A673 (cell line): ENCODE measurements at regions not wholly inside any gene's neighbourhood (a gene's known extent, or its start where the extent isn't known, plus 50 kb on each side); places are given as distances from the start of the nearest gene placed in this dataset.

ENCODE experiments used
- BruUV-seq: library from RNA; stranded (reverse); fragments of 400-500 nt; replicated peaks from 2 replicates; lab custom pipeline; 2021; lab: Mats Ljungman, UMichigan
- CTCF ChIA-PET: fragments of 300-600 bp; sonication (Branson Sonifier 250); formaldehyde crosslinking; loops from one replicate; lab custom pipeline; 2022; ENCODE audit warnings: antibody characterized with exemption; lab: Charles Lee
- POLR2A ChIA-PET: fragments of 300-600 bp; sonication (Branson Sonifier 250); formaldehyde crosslinking; loops from one replicate; lab custom pipeline; 2022; ENCODE audit warnings: antibody characterized with exemption; ENCODE audit not compliant: low non-redundant PET; lab: Charles Lee
- DNase-seq: peaks from one replicate; pipeline ENCODE4 v3.0.0-alpha.2; 2015; ENCODE audit warnings: low spot score
- H3K27ac ChIP-seq: fragments of 200-600 bp; sonication (generic); 2 replicates; pipeline ENCODE4 v1.5.1; 2016; ENCODE audit warnings: mixed run types, low read depth, mild to moderate bottlenecking, mixed read lengths, antibody characterized with exemption, low read length; ENCODE audit not compliant: poor library complexity, severe bottlenecking
- H3K27me3 ChIP-seq: fragments of 200-600 bp; sonication (generic); replicated peaks from 2 replicates; pipeline ENCODE4 v1.6.1; 2017; ENCODE audit warnings: mixed run types, low read depth, mild to moderate bottlenecking, mixed read lengths, antibody characterized with exemption, low read length; ENCODE audit not compliant: insufficient read depth, poor library complexity
- H3K36me3 ChIP-seq: fragments of 200-600 bp; sonication (generic); 2 replicates; pipeline ENCODE4 v1.6.1; 2016; ENCODE audit warnings: mixed run types, mild to moderate bottlenecking, mixed read lengths, antibody characterized with exemption, low read length; ENCODE audit not compliant: insufficient read depth, poor library complexity, severe bottlenecking
- H3K4me1 ChIP-seq: fragments of 200-600 bp; sonication (generic); 2 replicates; pipeline ENCODE4 v1.6.1; 2017; ENCODE audit warnings: mixed run types, mild to moderate bottlenecking, mixed read lengths, antibody characterized with exemption, low read length; ENCODE audit not compliant: insufficient read depth, poor library complexity, severe bottlenecking
- H3K4me3 ChIP-seq: fragments of 200-600 bp; sonication (generic); 2 replicates; pipeline ENCODE4 v1.5.1; 2016; ENCODE audit warnings: low read depth, mixed run types, mild to moderate bottlenecking, mixed read lengths, low read length; ENCODE audit not compliant: poor library complexity, severe bottlenecking
- H3K9me3 ChIP-seq: fragments of 200-600 bp; sonication (generic); 2 replicates; pipeline ENCODE4 v1.6.1; 2016; ENCODE audit warnings: mixed run types, low read depth, mild to moderate bottlenecking, mixed read lengths, antibody characterized with exemption, low read length; ENCODE audit not compliant: poor library complexity, severe bottlenecking
- EZH2 ChIP-seq: fragments of 200-600 bp; sonication (generic); IDR thresholded peaks from 2 replicates; pipeline ENCODE4 v1.6.1; 2017; ENCODE audit warnings: borderline replicate concordance, low read depth, mild to moderate bottlenecking, mixed read lengths, antibody characterized with exemption, low read length; ENCODE audit not compliant: poor library complexity, severe bottlenecking
- intact Hi-C: fragments of 100-400 bp; cut with micrococcal nuclease; formaldehyde crosslinking; loops from one replicate; pipeline ENCODE4 v1.10.0; 2022; ENCODE audit not compliant: unreplicated experiment
- TF ChIP-seq, protein P1 (sequence below): fragments of 300-800, 200-600 bp; sonication (generic); conservative IDR thresholded peaks from 2 replicates; pipeline ENCODE4 v1.5.1; 2017; ENCODE audit warnings: low read depth, mild to moderate bottlenecking, antibody characterized with exemption, low read length, moderate library complexity, mixed read lengths

GRCh38 chr9:105147110-105147871, 97.2 kb upstream of the SLC44A1 start:
- Histone ChIP-seq H3K4me1 (peaks cover 7% of the 10 kb centered on the region), H3K4me3 (no peak overlapping the region), H3K27ac (no peak overlapping the region), H3K9me3 (no peaks in the 10 kb centered on the region), H3K27me3 (no peaks in the 10 kb centered on the region), H3K36me3 (no peaks in the 10 kb centered on the region)
- ChIA-PET POLR2A (no interaction called here), CTCF (interaction anchor here (0.5 kb wide), 1 partner anchor 269 kb away, joined by 4 read pairs; no protein-coding TSS in a partner anchor)
- TF ChIP-seq, protein P1, sequence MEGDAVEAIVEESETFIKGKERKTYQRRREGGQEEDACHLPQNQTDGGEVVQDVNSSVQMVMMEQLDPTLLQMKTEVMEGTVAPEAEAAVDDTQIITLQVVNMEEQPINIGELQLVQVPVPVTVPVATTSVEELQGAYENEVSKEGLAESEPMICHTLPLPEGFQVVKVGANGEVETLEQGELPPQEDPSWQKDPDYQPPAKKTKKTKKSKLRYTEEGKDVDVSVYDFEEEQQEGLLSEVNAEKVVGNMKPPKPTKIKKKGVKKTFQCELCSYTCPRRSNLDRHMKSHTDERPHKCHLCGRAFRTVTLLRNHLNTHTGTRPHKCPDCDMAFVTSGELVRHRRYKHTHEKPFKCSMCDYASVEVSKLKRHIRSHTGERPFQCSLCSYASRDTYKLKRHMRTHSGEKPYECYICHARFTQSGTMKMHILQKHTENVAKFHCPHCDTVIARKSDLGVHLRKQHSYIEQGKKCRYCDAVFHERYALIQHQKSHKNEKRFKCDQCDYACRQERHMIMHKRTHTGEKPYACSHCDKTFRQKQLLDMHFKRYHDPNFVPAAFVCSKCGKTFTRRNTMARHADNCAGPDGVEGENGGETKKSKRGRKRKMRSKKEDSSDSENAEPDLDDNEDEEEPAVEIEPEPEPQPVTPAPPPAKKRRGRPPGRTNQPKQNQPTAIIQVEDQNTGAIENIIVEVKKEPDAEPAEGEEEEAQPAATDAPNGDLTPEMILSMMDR, result no peak
- TF ChIP-seq EZH2, result no peak
- no peak for DNase-seq
- no TSS peak for BruUV-seq
- intact Hi-C loops, result no loop called here

- no TSS peak for BruUV-seq
- H3K9me3 ChIP-seq, result no peaks in the 10 kb centered on the region
- CTCF ChIA-PET, result no interaction called here
- no peak for DNase-seq
- no peaks in the 10 kb centered on the region for H3K27me3 ChIP-seq
- H3K4me1 ChIP-seq, result peaks cover 7% of the 10 kb centered on the region
- POLR2A ChIA-PET, result no interaction called here
- no peak overlapping the region for H3K4me3 ChIP-seq
- H3K27ac ChIP-seq, result no peak overlapping the region
- no peaks in the 10 kb centered on the region for H3K36me3 ChIP-seq
- TF ChIP-seq EZH2, result no peak
- TF ChIP-seq, protein P1, result no peak
- intact Hi-C loops, result no loop called here
These were observed 96.0 kb upstream of the SLC44A1 start for GRCh38 chr9:105148328-105149006.

DNA sequence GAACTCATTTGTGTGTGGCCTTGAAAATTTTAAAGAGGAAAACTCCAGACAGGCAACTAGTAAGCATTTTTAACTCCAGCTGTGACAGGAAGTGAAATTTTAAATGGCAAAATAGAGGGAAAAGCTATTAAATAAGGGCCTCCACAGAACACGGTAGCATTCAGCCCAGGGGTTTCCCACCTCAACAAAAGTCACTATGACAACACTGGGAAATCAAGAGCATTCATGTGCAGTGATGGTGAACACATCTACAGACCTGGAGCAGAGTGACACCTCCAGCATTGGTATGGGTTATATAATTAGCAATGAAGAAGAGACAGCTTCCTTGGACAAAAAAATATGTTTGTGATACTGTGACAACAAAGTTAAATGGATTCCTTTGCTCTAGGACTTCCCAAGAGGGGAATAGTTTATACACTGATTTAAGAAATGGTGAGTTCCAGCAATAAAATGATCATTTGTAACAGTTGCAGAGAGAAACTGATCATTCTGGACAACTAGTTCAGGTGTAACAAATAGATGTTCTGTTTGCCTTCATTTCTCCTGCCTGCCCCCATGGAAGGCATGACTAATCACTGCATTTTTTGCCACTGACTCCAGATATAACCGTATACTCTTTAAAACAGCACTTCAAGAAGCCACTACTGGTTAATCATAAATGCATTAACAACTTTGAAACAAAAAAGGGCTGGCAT, 93.3 kb upstream of the SLC44A1 start:
- Histone ChIP-seq H3K4me1 (peaks cover 7% of the 10 kb centered on the region), H3K27ac (no peak overlapping the region), H3K9me3 (no peaks in the 10 kb centered on the region), H3K4me3 (no peak overlapping the region), H3K36me3 (no peaks in the 10 kb centered on the region), H3K27me3 (no peaks in the 10 kb centered on the region)
- POLR2A ChIA-PET, result no interaction called here
- no TSS peak for BruUV-seq
- TF ChIP-seq, protein P1, result no peak
- no peak for TF ChIP-seq EZH2
- intact Hi-C loops, result no loop called here
- peak; percentile 25 for DNase-seq
- CTCF ChIA-PET, result no interaction called here
